ENCODE measurements at regions not wholly inside any gene's neighbourhood (a gene's known extent, or its start where the extent isn't known, plus 50 kb on each side); places are given as distances from the start of the nearest gene placed in this dataset.

DNA sequence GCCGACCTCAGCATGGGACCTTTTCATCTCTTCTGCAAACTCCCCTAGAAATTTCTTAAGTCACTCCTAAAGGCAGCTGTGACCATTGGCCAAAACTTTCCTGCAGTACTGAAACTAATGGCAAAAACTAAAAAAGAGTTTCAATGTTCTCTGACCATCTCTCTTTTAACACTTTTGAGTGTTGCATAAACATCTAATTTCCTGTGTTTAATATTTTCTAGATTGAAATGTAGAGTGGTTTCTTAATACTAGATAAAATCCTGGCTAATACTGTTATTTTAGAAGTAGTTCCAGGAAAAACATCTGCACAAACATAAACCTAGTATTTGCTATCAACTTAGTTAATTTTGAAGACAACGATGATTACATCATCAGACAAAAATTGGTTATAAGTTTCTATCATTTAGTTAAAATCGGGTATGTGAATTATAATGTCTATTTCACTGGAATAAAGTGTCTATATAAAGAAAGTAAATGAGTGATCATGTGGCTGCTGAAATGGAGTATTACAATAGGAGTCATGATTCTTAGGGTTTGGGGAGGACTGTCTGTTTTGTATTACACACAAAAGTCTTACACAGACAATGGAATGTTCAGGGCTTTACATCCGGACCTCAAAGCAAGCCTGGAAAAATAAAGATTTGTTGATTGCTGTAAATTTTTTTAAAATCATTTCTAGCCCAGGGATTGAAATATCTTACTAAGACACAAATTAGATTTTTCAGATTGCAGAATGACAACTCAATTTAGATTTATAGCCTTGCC is 1323.4 kb downstream of the C4orf33 start:
- H3K4me2 ChIP-seq: no peak overlapping the region
- H3K4me1 ChIP-seq (ENCODE audit: low read depth, poor library complexity, severe bottlenecking): no peaks in the 10 kb centered on the region
- no peak for TF ChIP-seq CTCF (conservative IDR thresholded peaks at IDR 0.05; ENCODE audit: low read depth, low read length)
- no peaks in the 10 kb centered on the region for H3K36me3 ChIP-seq (ENCODE audit: insufficient read depth)
- no peaks in the 10 kb centered on the region for H3K79me2 ChIP-seq (ENCODE audit: insufficient read depth, low read depth)
- H3K27ac ChIP-seq: no peak overlapping the region
- H3K4me3 ChIP-seq (IDR thresholded peaks at IDR 0.05; ENCODE audit: insufficient read depth, low read depth, low read length): no peak overlapping the region
- H3K9ac ChIP-seq: no peak overlapping the region
- H2AFZ ChIP-seq (ENCODE audit: low read depth): no peak overlapping the region
- no peaks in the 10 kb centered on the region for H4K20me1 ChIP-seq (ENCODE audit: insufficient read depth)
- no peaks in the 10 kb centered on the region for H3K27me3 ChIP-seq (ENCODE audit: insufficient read depth, low read depth)

GRCh38 chr4:130422261-130422660 is 1326.3 kb downstream of the C4orf33 start:
- no peak overlapping the region for H3K4me2 ChIP-seq
- H3K27ac ChIP-seq: no peak overlapping the region
- no peaks in the 10 kb centered on the region for H3K27me3 ChIP-seq (ENCODE audit: insufficient read depth, low read depth)
- no peaks in the 10 kb centered on the region for H3K36me3 ChIP-seq (ENCODE audit: insufficient read depth)
- TF ChIP-seq CTCF (conservative IDR thresholded peaks at IDR 0.05; ENCODE audit: low read depth, low read length): no peak
- no peak overlapping the region for H2AFZ ChIP-seq (ENCODE audit: low read depth)
- H3K9ac ChIP-seq: no peak overlapping the region
- no peak overlapping the region for H3K4me3 ChIP-seq (IDR thresholded peaks at IDR 0.05; ENCODE audit: insufficient read depth, low read depth, low read length)
- H3K4me1 ChIP-seq (ENCODE audit: low read depth, poor library complexity, severe bottlenecking): no peaks in the 10 kb centered on the region
- no peaks in the 10 kb centered on the region for H4K20me1 ChIP-seq (ENCODE audit: insufficient read depth)
- H3K79me2 ChIP-seq (ENCODE audit: insufficient read depth, low read depth): no peaks in the 10 kb centered on the region

DNA sequence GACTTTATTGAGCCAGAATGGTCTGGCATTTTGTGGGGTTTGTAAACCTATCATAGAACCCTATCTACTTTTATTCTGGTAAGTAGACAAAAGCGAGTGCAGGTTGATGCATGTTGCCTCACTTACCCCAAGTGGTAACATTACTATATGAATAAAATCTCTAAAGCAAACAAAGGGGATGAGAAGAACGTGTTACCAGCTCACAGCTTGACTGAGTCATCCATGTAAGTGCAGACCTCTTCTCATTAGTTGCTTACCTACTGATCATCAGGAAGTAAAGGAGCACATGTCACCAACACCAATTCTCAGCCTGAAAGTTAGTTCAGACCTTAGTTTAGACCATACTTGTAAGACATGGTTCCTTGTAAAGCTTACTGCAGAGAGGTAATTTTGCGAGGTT is 1328.3 kb downstream of the C4orf33 start:
- no peak overlapping the region for H3K4me2 ChIP-seq
- no peaks in the 10 kb centered on the region for H3K27me3 ChIP-seq (ENCODE audit: insufficient read depth, low read depth)
- H3K9ac ChIP-seq: no peak overlapping the region
- no peak overlapping the region for H3K27ac ChIP-seq
- H3K4me1 ChIP-seq (ENCODE audit: low read depth, poor library complexity, severe bottlenecking): no peaks in the 10 kb centered on the region
- no peak overlapping the region for H2AFZ ChIP-seq (ENCODE audit: low read depth)
- H4K20me1 ChIP-seq (ENCODE audit: insufficient read depth): no peaks in the 10 kb centered on the region
- no peak overlapping the region for H3K4me3 ChIP-seq (IDR thresholded peaks at IDR 0.05; ENCODE audit: insufficient read depth, low read depth, low read length)
- no peak for TF ChIP-seq CTCF (conservative IDR thresholded peaks at IDR 0.05; ENCODE audit: low read depth, low read length)
- no peaks in the 10 kb centered on the region for H3K79me2 ChIP-seq (ENCODE audit: insufficient read depth, low read depth)
- H3K36me3 ChIP-seq (ENCODE audit: insufficient read depth): no peaks in the 10 kb centered on the region

DNA sequence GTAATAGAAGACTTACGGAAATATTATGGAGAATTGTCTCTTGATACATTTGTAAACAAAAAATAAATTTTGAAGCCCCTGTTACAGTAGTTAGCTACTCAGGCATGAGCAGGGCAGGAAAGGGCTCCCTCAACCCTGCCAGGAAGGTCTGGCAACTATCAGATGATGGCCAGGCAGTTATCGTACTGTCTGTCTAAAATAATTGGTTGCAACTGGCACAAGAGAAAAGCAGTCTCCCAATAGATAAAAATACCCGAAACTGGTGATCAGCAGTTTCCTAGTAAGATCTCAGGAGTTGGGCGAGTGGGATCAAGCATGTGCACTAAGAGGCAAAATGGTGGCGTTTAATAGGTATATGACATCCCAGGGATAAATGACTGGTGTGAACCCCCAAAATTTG is 1336.3 kb downstream of the C4orf33 start:
- no peaks in the 10 kb centered on the region for H3K36me3 ChIP-seq (ENCODE audit: insufficient read depth)
- no peaks in the 10 kb centered on the region for H4K20me1 ChIP-seq (ENCODE audit: insufficient read depth)
- H3K27ac ChIP-seq: no peak overlapping the region
- H3K4me3 ChIP-seq (IDR thresholded peaks at IDR 0.05; ENCODE audit: insufficient read depth, low read depth, low read length): no peak overlapping the region
- no peak for TF ChIP-seq CTCF (conservative IDR thresholded peaks at IDR 0.05; ENCODE audit: low read depth, low read length)
- H3K79me2 ChIP-seq (ENCODE audit: insufficient read depth, low read depth): no peaks in the 10 kb centered on the region
- no peaks in the 10 kb centered on the region for H3K4me1 ChIP-seq (ENCODE audit: low read depth, poor library complexity, severe bottlenecking)
- H2AFZ ChIP-seq (ENCODE audit: low read depth): no peak overlapping the region
- no peak overlapping the region for H3K4me2 ChIP-seq
- H3K27me3 ChIP-seq (ENCODE audit: insufficient read depth, low read depth): no peaks in the 10 kb centered on the region
- H3K9ac ChIP-seq: no peak overlapping the region

All from KMS-11 (cell line).